Keratinocyte (primary cell): ENCODE measurements at regions not wholly inside any gene's neighbourhood (a gene's known extent, or its start where the extent isn't known, plus 50 kb on each side); places are given as distances from the start of the nearest gene placed in this dataset.

Experiments used
- DNase-seq: peaks from one replicate; pipeline ENCODE4 v3.0.0-alpha.2; 2011; ENCODE audit warnings: low read depth, missing footprints, low spot score
- FAIRE-seq: peaks from 2 replicates; lab custom pipeline; 2011; peaks lifted over from hg19 to GRCh38; lab: Jason Lieb, UNC
- H2AFZ ChIP-seq: 2 replicates; pipeline ENCODE4 v1.6.0; 2012; ENCODE audit warnings: low read length, control low read depth, inconsistent platforms; ENCODE audit not compliant: control insufficient read depth
- H3K27ac ChIP-seq: 2 replicates; pipeline ENCODE4 v1.5.1; 2011; ENCODE audit warnings: low read length; ENCODE audit not compliant: control insufficient read depth, insufficient read depth
- H3K27me3 ChIP-seq: 3 replicates; pipeline ENCODE4 v1.6.0; 2011; ENCODE audit warnings: low read length; ENCODE audit not compliant: control insufficient read depth, insufficient read depth; ENCODE audit errors: extremely low read depth
- H3K36me3 ChIP-seq, 2 experiments: 2 replicates in 1 of 2; 3 replicates in 1 of 2; pipeline ENCODE4 v1.5.1; 2011; ENCODE audit warnings: low read length in 2 of 2, mild to moderate bottlenecking in 1 of 2; ENCODE audit not compliant: control insufficient read depth in 2 of 2, insufficient read depth in 2 of 2; ENCODE audit errors: extremely low read depth in 1 of 2
- H3K4me1 ChIP-seq: 3 replicates; pipeline ENCODE4 v1.5.1; 2011; ENCODE audit warnings: low read length; ENCODE audit not compliant: control insufficient read depth, insufficient read depth; ENCODE audit errors: extremely low read depth
- H3K4me2 ChIP-seq: 3 replicates; pipeline ENCODE4 v1.6.0; 2011; ENCODE audit warnings: low read depth, low read length; ENCODE audit not compliant: control insufficient read depth, insufficient read depth; ENCODE audit errors: extremely low read depth
- H3K4me3 ChIP-seq, 3 experiments: fragments of 200-600 bp in 1 of 3; sonication (generic) in 1 of 3; 2 replicates in 2 of 3; 3 replicates in 1 of 3; pipeline ENCODE4 v1.5.1; 2011 to 2016; ENCODE audit warnings: low read length in 3 of 3, mild to moderate bottlenecking in 3 of 3, control low read depth in 2 of 3, inconsistent platforms in 1 of 3, low read depth in 1 of 3, mixed read lengths in 1 of 3, mixed run types in 1 of 3, moderate library complexity in 1 of 3; ENCODE audit not compliant: control insufficient read depth in 2 of 3, insufficient read depth in 2 of 3; ENCODE audit errors: extremely low read depth in 1 of 3
- H3K79me2 ChIP-seq: 2 replicates; pipeline ENCODE4 v1.6.0; 2012; ENCODE audit warnings: low read length; ENCODE audit not compliant: control insufficient read depth, insufficient read depth
- H3K9ac ChIP-seq: 3 replicates; pipeline ENCODE4 v1.6.0; 2011; ENCODE audit warnings: low read length; ENCODE audit not compliant: control insufficient read depth, insufficient read depth; ENCODE audit errors: extremely low read depth
- H3K9me1 ChIP-seq: 3 replicates; pipeline ENCODE4 v1.6.0; 2011; ENCODE audit warnings: low read length; ENCODE audit not compliant: control insufficient read depth, insufficient read depth; ENCODE audit errors: extremely low read depth
- H3K9me3 ChIP-seq: 2 replicates; pipeline ENCODE4 v1.5.1; 2012; ENCODE audit warnings: low read depth, low read length; ENCODE audit not compliant: control insufficient read depth
- H4K20me1 ChIP-seq: 3 replicates; pipeline ENCODE4 v1.6.0; 2011; ENCODE audit warnings: low read length; ENCODE audit not compliant: control insufficient read depth, insufficient read depth; ENCODE audit errors: extremely low read depth
- CTCF ChIP-seq, 3 experiments: IDR thresholded peaks in 1 of 3; conservative IDR thresholded peaks in 1 of 3; optimal IDR thresholded peaks in 1 of 3; 2 replicates in 2 of 3; 3 replicates in 1 of 3; pipeline versions ENCODE3 to v1.5.1; 2011; ENCODE audit warnings: low read length in 3 of 3, mild to moderate bottlenecking in 3 of 3, moderate library complexity in 2 of 3, control low read depth in 1 of 3, inconsistent platforms in 1 of 3; ENCODE audit not compliant: insufficient read depth in 2 of 3; ENCODE audit errors: extremely low read depth in 1 of 3
- EZH2 ChIP-seq: IDR thresholded peaks from one replicate; pipeline ENCODE4 v1.6.1; 2012; ENCODE audit warnings: inconsistent platforms, mild to moderate bottlenecking, low read length, moderate library complexity
- dilution Hi-C: fragments of 300-500 bp; cut with MboI; formaldehyde crosslinking; loops from one replicate; pipeline ENCODE4 v1.7.0; 2020; ENCODE audit warnings: low sequenced_read_pairs; ENCODE audit not compliant: extremely low pct_ligation_motif_present

- Histone ChIP-seq H3K4me2 (no peak overlapping the region), H3K27ac (no peak overlapping the region), H3K36me3 (no peaks in the 10 kb centered on the region), H3K4me3 (no peak overlapping the region), H4K20me1 (no peaks in the 10 kb centered on the region), H3K9ac (no peak overlapping the region), H3K9me3 (peaks cover 2% of the 10 kb centered on the region), H3K4me1 (no peaks in the 10 kb centered on the region), H3K9me1 (no peaks in the 10 kb centered on the region), H3K27me3 (no peaks in the 10 kb centered on the region), H3K79me2 (no peaks in the 10 kb centered on the region), H2AFZ (no peak overlapping the region)
- DNase-seq, result no peak
- no peak for FAIRE-seq
- no peak for TF ChIP-seq CTCF (optimal IDR thresholded peaks at IDR 0.05 in 1 of 3, IDR thresholded peaks at IDR 0.05 in 1 of 3, conservative IDR thresholded peaks at IDR 0.05 in 1 of 3; ENCODE audit: extremely low read depth in 1 of 3, insufficient read depth in 2 of 3, low read length in 3 of 3)
- no peak for TF ChIP-seq EZH2
- dilution Hi-C loops, result no loop called here
These were observed 1144.6 kb upstream of the TMPRSS15 start for GRCh38 chr21:19547951-19548840.

GRCh38 chr21:19553919-19554615, 1150.5 kb upstream of the TMPRSS15 start:
- no peak overlapping the region for H3K9ac ChIP-seq
- no peak overlapping the region for H3K4me2 ChIP-seq
- no peaks in the 10 kb centered on the region for H3K36me3 ChIP-seq
- H3K9me1 ChIP-seq, result no peaks in the 10 kb centered on the region
- no peaks in the 10 kb centered on the region for H3K27me3 ChIP-seq
- dilution Hi-C loops, result no loop called here
- H3K27ac ChIP-seq, result no peak overlapping the region
- no peaks in the 10 kb centered on the region for H3K79me2 ChIP-seq
- H3K4me1 ChIP-seq, result no peaks in the 10 kb centered on the region
- no peaks in the 10 kb centered on the region for H3K9me3 ChIP-seq
- H3K4me3 ChIP-seq, result no peak overlapping the region
- TF ChIP-seq CTCF (optimal IDR thresholded peaks at IDR 0.05 in 1 of 3, IDR thresholded peaks at IDR 0.05 in 1 of 3, conservative IDR thresholded peaks at IDR 0.05 in 1 of 3; ENCODE audit: extremely low read depth in 1 of 3, insufficient read depth in 2 of 3, low read length in 3 of 3) (no peak), EZH2 (no peak)
- DNase-seq (no peak), FAIRE-seq (no peak)
- H4K20me1 ChIP-seq, result no peaks in the 10 kb centered on the region
- H2AFZ ChIP-seq, result no peak overlapping the region
